Islet precursor cell (in vitro differentiated cells): ENCODE measurements at regions not wholly inside any gene's neighbourhood (a gene's known extent, or its start where the extent isn't known, plus 50 kb on each side); places are given as distances from the start of the nearest gene placed in this dataset.

ENCODE experiments used
- DNase-seq: peaks from one replicate; pipeline ENCODE4 v3.0.0-alpha.2; 2018

- DNase-seq = no peak
These were observed 168.4 kb upstream of the EGLN3 start for GRCh38 chr14:34119107-34119858.

- DNase-seq = no peak
These were observed 163.1 kb upstream of the EGLN3 start for GRCh38 chr14:34113991-34114390.

- DNase-seq = no peak
These were observed 162.2 kb upstream of the EGLN3 start for GRCh38 chr14:34113005-34113511.

GRCh38 chr14:34111953-34112352 is 161.1 kb upstream of the EGLN3 start:
- peak; percentile 67 for DNase-seq

- DNase-seq = no peak
These were observed 160.6 kb upstream of the EGLN3 start for GRCh38 chr14:34111505-34111904.

GRCh38 chr14:34110531-34110930 is 159.7 kb upstream of the EGLN3 start:
- no peak for DNase-seq

GRCh38 chr14:34107441-34107840 is 156.6 kb upstream of the EGLN3 start:
- DNase-seq = no peak

GRCh38 chr14:34106310-34106709 is 155.4 kb upstream of the EGLN3 start:
- no peak for DNase-seq

- no peak for DNase-seq
These were observed 153.9 kb upstream of the EGLN3 start for GRCh38 chr14:34104489-34105397.

- peak; percentile 83 for DNase-seq
These were observed 152.3 kb upstream of the EGLN3 start for GRCh38 chr14:34103176-34103575.

- no peak for DNase-seq
These were observed 148.8 kb upstream of the EGLN3 start for GRCh38 chr14:34099635-34100034.

- DNase-seq = no peak
These were observed 148.1 kb upstream of the EGLN3 start for GRCh38 chr14:34098985-34099349.

GRCh38 chr14:34098045-34098984 is 147.4 kb upstream of the EGLN3 start:
- DNase-seq = peak; percentile 73

GRCh38 chr14:34097644-34098043 is 146.8 kb upstream of the EGLN3 start:
- no peak for DNase-seq

GRCh38 chr14:34094384-34094783 is 143.5 kb upstream of the EGLN3 start:
- DNase-seq = no peak

- DNase-seq = no peak
These were observed 143.0 kb upstream of the EGLN3 start for GRCh38 chr14:34093883-34094282.

- no peak for DNase-seq
These were observed 139.6 kb upstream of the EGLN3 start for GRCh38 chr14:34090451-34090850.

- no peak for DNase-seq
These were observed 138.0 kb upstream of the EGLN3 start for GRCh38 chr14:34088914-34089313.

- DNase-seq = peak; percentile 15
These were observed 136.7 kb upstream of the EGLN3 start for GRCh38 chr14:34087571-34087970.

GRCh38 chr14:34086223-34086757 is 135.4 kb upstream of the EGLN3 start:
- DNase-seq = no peak

GRCh38 chr14:34085695-34086094 is 134.8 kb upstream of the EGLN3 start:
- no peak for DNase-seq

- no peak for DNase-seq
These were observed 130.8 kb upstream of the EGLN3 start for GRCh38 chr14:34081576-34082136.
